SHP77 (cell line): ENCODE measurements at regions not wholly inside any gene's neighbourhood (a gene's known extent, or its start where the extent isn't known, plus 50 kb on each side); places are given as distances from the start of the nearest gene placed in this dataset.
"Not testable (repeated sequence)": the region's sequence is repeated elsewhere in the genome, so short reads cannot be mapped to it uniquely, and the experiment has no call there.

Experiments
- DNase-seq, 2 experiments: peaks; one replicate each; lab custom pipeline; 2025; lab: John Stamatoyannopoulos, UW

DNA sequence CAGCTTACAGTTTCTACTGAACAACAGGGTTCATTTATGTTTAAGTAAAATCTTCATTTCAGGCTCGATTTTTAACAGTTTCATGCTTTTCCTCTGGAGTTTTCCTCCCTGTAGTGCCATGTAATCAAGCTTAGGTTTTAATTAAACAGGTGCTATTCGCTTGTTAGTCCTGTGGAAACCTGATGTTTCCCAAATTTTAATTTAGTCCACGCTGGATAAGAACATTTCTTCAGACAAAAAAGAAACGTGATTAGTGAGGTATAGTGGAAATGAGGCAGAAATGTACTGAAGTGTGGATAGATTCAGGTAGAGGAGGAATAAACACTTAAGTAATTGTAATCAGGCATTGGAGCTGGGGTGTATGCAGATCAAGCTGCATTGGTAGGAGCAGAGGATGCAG lies 1217.5 kb downstream of the AACS start:
- DNase-seq: no peak

DNA sequence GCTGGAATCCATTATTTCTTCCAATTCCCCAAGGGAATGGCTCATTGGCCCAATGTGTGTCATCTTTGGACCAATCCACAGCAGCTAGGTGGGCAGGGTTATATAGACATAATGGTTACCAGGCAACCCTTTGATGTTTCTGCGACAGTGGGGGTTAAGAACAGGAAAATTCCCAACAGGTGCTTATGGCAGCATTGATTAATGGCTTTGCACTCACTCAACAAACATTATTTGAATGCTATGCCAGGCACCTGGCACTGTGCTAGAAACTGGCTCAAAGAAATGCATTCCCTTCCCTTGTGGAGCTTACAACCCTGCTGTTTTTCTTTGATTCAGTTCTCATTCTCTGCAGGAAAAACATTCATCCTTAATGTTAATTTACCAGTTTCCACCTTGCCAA lies 1221.0 kb downstream of the AACS start:
- DNase-seq: peak; percentile 85 to 94

DNA sequence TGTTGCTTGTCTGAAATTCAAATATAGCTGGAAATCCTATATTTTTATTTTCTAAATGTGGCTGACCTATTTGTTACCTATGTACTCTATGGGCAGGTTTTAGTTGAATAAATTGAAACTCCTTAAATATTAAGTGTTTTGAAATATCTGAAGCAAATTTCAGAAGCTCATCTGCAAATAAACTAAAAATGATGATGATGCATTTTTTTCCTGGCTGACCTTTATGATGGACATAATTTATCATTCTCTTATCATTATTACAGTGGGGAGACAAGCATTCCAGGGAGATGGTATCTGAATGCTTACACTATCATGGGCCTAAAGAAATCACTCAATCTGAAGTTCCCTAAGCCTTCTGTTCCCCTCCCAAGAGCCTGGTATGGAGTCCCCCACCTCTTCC lies 1225.2 kb downstream of the AACS start:
- no peak for DNase-seq

DNA sequence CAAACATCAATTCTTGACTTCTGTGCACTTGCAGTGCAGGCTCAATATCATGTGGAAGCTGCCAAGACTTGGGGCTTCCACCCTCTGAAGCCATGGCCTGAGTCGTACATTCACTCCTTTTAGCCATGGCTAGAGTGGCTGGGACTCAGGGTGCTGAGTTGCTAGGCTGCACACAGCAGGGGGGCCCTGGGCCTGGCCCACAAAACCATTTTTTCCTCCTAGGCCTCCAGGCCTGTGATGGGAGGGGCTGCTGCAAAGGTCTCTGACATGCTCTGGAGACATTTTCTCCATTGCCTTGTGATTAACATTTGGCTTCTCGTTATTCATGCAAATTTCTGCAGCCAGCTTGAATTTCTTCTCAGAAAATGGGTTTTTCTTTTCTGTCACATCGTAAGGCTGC lies 1226.8 kb downstream of the AACS start:
- not testable (repeated sequence) for DNase-seq

DNA sequence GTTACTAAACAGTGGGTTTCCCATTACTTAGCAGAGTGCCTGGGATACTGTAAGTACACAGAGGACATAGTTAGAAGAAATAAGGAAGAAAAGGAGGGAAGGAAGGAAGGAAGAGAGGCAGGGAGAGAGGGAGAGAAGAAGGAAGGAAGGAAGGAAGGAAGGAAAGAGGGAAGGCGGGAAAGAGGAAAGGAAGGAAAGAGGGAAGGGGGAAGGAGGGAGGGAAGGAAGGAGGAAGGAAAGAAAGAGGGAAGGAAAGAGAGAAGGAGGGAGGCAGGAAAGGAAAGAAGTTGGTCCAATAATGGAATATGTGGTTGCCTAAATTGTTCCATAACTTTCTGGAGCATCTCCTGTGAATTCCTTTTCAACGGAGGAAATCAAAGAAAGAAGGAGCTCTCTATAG lies 1230.4 kb downstream of the AACS start:
- DNase-seq: no peak

DNA sequence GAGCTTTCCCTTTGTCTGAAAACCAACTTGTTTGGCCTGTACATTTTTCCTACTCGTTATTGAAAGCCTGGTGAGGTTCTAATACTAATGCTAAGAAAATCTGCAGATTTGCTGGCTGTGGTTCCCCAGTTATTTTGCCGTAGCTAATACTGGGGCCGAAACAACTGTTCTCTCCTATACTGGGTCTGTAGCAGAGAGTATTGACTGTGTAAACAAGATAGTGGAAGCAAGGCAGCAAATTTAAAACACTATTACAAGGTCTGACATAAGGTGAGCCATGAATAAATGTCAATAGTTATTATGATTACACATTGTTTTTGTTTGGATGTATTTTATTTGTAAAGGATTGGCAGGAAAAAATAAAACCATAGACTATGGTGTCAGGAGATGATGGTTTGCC lies 1244.0 kb downstream of the AACS start:
- no peak for DNase-seq

DNA sequence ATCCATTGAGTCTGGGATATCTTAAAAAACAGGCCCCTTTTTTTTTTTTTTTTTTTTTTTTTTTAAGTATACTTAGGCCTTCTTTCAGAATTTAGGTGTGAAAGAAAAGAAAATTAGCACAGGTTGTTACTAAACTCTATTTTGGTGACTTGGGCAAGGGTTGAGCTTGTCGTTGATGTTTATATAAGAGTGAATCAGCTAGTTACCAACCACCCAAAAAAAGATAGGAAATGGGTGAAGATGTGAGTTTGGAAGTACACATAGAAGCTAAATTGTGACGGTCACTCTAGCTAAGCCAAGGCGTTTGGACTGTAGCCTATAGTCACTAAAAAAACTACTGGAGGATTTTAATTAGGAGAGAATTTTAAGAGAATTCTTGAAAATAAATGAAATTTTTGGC lies 1247.2 kb downstream of the AACS start:
- no peak for DNase-seq

DNA sequence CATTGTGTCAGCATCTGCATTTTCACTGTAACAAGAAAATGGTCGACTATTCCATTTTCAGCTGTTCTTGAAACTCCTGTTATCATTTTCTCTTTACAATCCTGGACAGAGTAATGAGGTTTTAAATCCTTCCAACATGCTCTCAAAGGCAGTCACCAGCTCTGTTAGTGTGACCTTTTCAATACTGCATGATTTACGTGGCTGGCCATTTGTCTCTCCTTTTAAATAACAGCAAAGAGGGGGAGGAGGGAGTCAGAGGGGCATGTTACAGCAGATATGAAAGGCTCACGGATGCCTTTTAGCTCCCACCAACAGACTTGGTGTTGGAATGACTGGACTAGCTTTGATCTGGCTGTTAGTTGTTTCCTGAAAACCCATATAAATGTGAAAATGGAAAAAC lies 1251.2 kb downstream of the AACS start:
- DNase-seq: no peak

DNA sequence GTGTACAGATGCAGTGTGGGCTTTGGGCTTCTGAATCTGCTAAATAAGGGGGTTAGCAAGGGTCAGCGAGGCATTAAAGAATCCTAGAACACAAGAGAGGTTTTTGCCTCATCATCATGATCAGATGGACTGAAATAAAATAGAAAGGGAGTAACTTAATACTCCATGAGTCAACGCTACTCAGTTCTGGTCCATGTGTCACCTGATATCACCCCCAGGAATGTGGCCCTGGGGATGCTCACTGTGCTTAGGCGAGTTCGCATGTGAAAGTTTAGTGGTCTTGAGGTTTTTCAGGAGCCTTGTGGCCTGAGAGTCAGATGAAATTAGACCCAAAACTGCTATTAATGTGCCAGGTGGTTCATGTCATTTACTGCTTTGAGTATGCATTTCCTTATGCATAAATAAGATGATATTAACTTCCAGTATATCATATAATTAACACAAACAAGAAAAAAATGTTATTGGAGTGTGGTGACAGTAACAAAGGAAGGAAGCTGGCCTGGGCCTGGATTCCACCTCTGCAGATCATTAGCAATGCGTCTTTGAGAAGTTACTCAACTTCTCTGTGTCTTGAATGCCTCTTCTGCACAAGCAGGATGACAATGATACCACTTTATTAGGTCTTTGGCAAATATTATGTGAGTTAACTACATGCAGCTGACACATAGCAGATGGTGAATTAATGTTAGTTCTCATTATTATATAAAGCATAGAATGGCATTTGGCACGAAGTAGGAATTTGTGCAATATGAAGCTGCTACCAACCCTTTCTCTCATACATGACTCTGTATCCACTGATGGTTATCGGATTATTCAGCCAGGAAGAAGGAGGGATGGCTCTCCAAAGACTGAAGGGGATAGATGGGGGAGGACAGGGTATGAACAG lies 1272.6 kb downstream of the AACS start:
- no peak for DNase-seq

DNA sequence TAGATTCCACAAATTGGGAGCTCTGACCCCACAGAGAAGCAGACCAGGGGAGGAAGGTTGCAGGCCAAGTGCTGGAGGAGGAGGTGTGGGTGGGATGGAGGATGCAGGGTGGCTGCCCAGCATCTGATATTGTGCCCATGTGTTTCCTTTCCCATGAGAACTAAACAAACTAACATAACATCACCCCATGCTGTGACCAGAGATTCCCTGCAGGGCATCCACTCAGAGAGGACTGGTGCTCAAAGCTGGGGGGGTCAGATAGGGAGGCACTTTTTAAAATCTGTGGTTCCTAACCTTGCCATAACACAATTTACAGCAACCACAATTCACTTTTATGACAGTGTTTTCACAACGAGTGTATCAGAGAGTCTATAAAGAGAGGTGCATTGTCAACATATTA lies 1277.6 kb downstream of the AACS start:
- DNase-seq: no peak

DNA sequence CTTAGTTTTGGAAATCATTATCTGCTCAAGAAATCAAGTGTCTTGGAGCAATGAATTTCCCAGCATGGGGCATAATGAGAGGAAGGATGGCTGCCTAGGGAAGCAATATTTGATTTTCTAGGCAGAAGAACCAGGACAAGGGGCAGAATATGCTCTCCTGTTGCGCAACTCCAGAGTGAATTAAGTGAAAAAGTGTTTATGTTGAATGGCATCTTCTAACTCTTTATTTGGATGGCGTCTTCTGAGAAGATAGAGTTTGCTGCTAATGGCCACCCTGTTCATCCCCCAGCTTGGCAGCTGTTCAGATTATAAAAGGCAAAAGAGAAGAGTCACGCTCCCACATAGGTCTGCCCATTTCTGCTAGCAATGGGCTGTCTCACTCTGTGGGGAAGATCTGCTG lies 1278.1 kb downstream of the AACS start:
- no peak for DNase-seq

DNA sequence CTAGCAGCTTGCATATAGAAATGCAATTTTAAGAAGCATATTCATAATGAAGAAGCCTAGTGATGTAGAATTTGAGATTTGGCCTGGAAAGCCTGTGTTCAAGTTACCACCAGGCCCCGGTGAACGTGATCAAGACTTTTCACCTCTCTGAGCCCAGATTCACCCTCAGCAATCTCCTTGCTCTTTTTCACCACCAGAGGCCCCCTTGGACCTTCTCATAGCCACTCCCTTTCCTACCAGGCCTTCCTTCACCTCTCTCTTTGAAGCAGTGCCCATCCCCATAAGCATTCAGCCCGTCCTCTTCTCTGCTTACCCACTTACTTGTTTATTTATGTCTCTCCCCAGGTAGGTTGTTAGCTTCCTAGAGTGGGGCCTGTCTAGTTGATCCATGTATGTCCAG lies 1280.9 kb downstream of the AACS start:
- DNase-seq: no peak

DNA sequence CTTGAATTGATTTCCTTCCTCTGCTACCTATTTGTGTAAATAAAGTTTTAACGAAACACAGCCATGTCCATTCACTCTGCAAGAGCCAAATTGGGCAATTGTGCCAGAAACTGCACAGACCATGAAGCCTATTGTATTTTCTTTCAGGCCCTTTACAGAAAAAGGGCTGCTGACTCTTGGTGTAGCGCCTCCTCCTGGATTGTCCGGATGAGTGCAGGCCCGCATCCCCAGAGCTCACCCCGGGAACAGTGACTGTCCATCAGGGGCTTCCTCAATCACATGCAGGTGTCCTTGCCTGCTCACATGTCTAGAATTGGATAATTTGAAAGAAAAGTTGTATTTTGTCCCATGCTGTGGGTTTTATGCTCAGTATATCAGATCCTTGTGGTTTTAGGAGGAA lies 1282.2 kb downstream of the AACS start:
- no peak for DNase-seq

DNA sequence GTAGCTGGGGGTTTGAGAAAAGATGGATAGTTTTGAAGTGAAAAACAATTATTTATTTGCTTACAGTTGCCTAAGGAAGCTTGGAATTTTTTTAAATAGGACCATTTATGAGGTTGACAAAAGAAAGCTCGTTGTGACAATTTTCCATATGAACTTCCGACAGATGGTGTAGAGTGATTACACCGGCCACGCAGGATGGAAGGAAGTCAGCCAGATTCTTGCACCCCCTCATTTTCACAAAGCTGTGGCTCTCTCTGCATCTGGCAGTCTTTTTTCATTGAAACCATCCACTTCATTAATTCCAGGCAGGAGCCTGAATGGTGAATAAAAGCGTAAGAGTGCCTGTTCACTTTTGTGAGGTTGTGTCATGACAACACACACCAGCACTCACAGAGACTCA lies 1284.1 kb downstream of the AACS start:
- DNase-seq: no peak

DNA sequence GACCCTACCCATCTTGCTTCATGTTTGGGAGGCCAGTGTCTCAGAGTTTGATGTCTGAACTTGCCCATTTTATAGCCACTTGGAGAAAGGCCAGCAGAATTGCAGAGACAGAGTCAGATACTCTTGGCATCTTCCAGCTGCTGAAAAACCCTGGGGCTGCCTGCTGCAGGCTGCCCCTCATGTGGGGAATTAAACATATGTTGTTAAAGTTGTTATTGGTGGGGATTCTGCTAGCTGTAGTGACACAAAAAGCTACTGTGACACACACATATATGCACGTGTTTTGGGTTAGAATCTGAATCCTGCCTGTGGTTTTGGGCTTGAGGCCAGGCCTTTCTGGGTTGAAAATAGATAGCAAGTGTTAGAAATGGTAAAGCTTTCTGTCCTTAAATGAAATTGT lies 1288.4 kb downstream of the AACS start:
- no peak for DNase-seq

DNA sequence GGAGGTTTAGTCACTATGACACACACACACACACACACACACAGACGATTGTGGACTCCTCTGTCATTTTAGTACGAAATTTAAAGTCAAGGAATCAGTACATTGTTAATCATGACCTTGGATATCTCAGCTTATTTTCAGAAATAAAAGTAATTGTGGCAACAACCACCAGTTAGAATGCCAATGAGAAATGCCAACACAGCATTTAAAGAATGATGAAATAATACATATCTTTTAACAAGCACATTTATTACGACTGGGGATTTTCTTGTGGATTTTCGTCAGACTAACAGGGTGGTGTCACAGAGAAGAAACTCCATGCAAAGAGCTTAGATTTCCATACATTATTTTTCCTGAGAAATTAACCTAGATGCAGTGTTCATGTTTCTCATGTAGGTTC lies 1289.4 kb downstream of the AACS start:
- no peak for DNase-seq

DNA sequence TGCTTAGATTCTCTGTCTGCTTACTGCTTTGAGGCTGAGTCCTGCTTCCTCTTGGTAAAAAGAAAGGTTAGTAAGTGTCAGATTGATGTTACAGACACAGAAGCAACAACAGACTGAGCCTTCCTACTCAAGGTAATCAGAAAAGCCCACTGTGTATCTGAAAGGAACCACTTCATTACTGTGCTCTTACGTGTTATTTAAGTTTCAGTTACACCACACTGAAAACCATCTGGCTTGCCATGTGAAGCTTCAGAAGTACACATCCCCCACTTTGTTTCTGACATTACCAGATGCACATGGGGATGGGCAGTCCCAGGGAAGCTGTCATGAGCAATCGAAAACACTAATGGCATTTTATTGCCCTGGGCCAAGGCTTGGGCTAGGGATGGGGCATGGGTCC lies 1290.1 kb downstream of the AACS start:
- no peak for DNase-seq

DNA sequence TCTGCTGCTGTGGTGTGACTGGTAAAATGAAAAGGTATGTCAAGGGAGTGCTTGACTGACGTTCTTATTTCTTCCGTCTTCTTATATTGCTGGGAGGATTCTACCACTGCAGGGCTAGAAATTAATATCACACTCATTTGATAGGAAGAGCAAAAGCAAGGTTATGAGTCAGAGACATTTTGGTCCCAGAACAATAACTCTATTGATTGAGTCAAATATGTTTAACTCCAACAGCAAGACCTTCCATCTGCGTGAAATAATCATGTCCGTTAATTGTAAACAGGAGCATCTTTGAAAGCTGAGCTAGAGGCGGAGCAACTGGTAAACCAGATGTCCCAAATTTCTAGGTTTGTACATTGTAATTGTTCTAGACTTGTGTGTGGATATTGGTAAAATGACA lies 1293.6 kb downstream of the AACS start:
- DNase-seq: no peak

DNA sequence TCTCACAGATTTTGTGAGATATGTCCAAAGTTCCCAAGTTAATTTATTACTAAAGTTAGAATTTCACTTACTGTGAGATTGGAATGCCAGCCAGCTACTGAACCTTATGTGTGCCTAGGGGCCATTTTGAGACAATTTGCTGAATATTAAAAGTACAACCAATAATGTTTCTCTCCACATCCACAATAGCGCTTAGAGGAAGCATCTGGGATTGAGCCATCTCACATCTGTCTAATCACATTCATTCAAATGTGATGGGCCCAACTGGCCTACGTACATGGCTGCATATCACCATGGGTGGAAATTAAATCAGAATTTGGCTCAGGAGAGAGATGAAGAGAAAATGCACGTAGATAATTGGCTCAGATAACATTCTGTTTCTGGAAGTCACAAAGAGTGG lies 1294.0 kb downstream of the AACS start:
- no peak for DNase-seq

DNA sequence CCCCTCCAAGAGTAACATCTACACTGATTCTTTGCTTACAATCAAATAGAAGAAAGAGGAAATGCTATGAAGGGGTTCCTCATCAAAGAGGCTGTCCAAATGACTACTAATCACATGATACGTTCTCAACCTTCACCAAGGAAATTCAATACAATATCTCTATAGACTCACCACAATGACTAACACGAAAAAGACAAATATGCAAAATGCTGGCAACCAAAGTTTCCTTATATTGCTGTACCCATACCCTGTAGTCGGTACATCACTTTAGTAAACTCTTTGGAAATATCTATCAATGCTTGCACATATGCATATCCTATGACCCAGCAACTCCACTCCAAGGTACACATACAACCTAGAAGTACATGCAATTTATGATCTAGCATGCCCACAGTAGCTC lies 1296.6 kb downstream of the AACS start:
- DNase-seq: no peak

DNA sequence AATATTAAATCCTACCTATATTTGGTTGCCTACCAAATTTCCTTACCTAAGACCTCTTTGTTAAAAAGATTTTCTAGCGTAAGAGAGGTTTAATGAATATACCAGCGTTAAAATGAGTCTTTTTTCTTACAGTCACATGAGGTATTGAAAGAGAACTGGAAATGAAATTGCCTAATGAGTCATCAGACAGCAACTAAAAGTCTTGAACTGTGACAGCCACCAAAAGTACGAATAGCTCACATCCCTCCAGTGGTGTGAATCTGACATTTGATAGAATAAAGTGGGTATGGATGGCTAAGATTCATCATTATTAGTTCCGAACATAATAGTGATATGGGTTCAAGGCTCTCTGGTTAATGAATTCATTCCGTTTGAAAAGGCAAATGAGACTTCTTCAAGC lies 1297.3 kb downstream of the AACS start:
- DNase-seq: no peak

DNA sequence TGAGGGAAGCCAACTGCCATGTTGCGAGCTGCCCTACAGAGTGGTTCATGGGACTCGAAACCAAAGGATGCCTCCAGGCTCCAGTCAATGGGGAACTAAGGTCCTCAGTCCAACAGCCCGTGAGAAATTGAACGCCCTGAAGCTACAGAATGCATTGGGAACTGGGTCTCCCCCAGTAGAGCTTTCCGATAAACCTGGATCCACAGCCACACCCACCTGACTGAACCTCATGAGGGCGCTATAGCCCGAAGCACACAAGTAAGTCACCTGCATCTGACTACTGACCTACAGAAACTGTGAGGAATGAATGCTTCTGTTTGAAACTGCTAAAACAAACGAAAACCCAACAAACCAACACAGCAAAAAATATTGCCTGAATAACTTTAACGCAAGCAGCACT lies 1297.7 kb downstream of the AACS start:
- DNase-seq: no peak

DNA sequence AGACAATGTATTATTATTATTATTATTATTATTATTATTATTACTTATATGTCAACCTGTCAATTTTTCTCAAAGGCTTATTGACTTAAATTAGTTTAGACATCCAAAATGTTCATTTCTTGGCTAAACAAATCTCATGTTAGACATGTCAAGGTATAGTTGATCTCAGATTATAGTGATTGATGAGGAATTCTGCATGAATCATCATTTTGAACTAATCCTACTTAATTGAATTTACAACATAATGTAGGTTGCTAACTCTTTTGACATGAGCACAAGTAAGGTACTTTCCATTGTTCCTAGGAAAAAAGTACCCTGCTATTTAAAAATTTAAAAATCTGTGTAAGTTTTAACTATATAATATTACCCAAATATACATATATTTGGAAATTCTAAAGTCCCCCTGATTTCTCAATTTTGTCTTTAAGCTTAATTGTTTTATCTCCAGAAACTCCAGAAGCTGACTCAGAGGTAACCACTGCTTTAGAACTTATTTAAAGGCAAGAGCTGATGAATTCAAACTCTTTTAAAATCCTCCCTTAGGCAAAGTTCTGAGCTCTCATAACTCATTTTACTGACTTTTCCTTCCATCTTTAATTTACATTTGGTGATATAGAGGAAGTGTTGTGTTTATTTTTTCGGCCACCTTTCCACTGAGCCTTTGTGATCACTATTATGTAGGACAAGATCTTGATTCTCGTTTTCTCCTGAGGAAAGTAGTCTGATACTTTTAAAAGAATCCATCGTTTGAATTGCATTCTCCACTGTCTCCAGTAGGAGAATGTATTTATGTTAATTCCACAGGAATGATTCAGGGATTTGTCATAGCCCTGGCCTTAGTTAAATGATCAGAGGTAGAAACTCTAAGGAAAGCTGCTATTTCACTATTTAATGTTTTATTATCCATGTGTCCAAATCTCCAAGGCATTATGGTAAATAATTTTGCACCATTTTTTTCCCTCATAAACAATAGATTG lies 1304.5 kb downstream of the AACS start:
- DNase-seq: no peak
